Medulla oblongata (tissue), 1 donor: ENCODE measurements at regions not wholly inside any gene's neighbourhood (a gene's known extent, or its start where the extent isn't known, plus 50 kb on each side); places are given as distances from the start of the nearest gene placed in this dataset.

Experiments used
- DNase-seq: peaks from one replicate; pipeline ENCODE4 v3.0.0-alpha.2; 2015; ENCODE audit errors: extremely low spot score

DNA sequence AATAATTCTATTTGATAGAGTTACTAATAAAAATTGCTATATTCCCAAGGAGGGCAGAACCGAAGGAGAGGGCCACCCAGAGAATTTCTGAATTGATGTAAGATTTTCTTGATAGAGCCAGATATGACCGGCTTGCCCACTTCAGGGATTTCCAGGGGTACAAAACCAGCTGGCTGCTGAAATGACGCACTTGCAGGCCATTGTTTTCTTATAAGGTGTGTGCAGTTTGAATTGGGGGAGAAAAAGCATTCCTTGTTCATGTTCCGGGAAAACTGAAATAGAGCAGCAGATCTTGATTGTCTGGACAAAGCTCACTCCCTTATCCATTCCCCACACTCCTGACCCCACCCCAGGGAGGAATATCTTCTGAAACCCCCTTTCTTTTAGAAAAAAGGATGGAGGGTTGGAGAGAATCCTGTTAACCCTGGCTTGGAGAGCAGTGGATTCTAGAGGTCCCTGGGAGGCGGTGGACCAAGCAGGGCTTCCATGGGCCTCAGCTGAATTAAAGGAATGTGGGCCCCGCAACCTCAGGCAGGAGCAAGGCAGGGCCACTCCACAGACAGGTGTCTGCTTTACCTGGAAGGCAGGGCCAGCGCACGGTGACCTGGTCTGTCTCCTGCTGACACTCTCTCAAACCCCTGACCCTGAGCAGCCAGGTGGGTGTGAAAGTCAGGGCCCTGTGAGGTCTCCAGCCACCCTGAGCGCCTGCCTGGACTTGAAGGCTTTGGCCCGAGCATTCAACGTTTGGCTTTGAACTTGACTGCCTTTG, 96.4 kb downstream of the TMEM170B start:
- no peak for DNase-seq

DNA sequence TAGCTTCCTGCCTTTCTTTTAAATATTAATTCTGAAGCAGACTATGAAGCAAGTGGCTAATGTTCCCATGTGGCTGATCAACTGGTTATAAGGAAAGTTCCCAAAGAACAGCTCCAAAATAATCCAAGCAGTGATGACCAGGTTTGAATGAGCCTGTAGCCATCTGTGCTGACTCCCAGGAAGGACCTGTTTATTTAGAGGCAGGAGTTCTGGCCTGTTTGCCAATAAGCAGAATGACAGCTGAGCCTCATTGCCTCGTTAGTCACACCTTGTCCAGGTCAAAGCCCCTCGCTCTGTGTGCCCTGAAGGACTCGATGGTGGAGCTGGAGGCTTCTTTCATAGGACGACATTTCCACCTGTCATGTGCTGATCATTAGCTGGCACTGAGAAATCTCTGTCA, 97.4 kb downstream of the TMEM170B start:
- no peak for DNase-seq

GRCh38 chr6:11636121-11636520, 98.6 kb downstream of the TMEM170B start:
- DNase-seq: no peak

GRCh38 chr6:11637266-11637665, 99.7 kb downstream of the TMEM170B start:
- DNase-seq: no peak

DNA sequence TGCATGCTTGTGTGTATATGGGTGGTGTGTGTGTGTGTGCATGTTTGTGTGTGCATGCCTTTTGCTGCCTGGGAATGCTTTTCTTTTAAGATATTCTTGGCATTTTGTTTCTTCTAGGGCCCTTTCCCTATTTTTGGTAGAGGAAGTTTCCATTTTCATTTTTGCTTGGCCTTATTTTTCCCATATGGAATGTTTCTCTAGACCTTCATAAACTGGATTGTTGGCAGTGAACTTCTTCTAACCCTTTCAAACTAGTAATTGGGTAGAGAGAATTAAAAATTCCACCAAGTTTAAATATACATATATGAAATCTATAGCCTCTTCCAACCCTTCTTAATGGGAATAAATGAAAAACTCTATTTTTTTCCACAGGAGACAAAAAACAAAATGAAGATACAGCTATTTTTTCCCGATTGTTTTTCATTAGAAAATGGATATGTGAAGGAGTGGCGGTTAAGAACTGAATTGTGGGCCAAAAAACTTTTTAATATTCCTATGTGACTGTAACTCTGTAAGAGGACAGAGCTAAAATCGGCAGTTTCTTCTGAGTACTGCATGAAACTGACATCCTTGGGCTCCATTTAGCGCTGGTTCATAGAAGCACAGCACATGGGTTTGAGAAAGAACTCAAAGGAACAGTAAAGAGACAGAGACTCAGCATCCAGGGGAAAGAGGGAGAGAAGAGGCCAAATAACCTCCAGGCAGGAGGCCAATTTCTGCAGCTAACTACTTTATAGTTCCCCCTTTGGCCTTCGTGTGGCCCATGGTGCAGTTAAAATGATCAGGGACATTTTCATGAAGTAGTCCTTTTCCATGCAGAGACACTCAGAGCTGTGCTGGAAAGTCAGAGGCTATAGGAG, 102.1 kb downstream of the TMEM170B start:
- DNase-seq: no peak

- DNase-seq: no peak
Observed at GRCh38 chr6:11640486-11640885, 102.9 kb downstream of the TMEM170B start.

GRCh38 chr6:11644071-11644470, 106.5 kb downstream of the TMEM170B start:
- DNase-seq: no peak

DNA sequence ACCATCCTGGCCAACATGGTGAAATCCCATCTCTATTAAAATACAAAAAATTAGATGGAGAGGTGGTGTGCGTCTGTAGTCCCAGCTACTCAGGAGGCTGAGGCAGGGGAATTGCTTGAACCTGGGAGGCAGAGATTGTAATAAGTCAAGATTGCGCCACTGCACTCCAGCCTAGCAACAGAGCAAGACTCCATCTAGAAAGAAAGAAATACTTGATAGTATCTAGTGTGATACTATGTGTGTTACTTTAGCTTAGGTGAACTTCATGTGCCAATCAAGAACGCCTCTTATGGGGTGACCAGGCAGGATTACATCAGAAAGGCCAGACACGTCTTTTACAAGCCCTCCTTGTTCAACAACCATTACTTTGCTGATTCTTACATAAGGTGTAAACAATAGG, 107.1 kb downstream of the TMEM170B start:
- no peak for DNase-seq

GRCh38 chr6:11645016-11645415, 107.5 kb downstream of the TMEM170B start:
- no peak for DNase-seq

DNA sequence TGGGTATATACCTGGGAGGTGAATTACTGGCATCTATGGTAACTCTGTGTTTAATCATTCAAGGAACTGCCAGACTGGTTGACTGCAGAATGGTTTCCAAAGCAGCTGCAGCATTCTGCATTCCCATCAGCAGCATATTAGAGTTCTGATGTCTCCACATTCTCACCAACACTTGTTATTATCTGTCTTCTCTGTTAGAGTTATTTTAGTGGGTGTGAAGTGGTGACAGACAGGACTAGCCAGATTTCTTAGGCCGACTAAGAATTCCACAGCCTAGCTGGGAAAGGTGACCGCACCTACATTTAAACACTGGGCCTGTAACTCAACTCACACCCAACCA, 110.9 kb downstream of the TMEM170B start:
- no peak for DNase-seq

DNA sequence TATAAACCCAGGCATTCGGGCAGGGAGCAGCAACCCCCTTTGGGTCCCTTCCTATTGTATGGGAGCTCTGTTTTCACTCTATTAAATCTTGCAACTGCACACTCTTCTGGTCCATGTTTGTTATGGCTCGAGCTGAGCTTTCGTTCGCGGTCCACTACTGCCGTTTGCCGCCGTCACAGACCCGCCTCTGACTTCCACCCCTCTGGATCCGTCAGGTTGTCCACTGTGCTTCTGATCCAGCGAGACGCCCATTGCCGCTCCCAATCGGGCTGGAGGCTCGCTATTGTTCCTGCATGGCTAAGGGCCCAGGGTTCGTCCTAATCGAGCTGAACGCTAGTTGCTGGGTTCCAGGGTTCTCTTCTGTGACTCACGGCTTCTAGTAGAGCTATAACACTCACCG, 111.3 kb downstream of the TMEM170B start:
- no peak for DNase-seq

GRCh38 chr6:11650025-11650696, 112.6 kb downstream of the TMEM170B start:
- DNase-seq: no peak

DNA sequence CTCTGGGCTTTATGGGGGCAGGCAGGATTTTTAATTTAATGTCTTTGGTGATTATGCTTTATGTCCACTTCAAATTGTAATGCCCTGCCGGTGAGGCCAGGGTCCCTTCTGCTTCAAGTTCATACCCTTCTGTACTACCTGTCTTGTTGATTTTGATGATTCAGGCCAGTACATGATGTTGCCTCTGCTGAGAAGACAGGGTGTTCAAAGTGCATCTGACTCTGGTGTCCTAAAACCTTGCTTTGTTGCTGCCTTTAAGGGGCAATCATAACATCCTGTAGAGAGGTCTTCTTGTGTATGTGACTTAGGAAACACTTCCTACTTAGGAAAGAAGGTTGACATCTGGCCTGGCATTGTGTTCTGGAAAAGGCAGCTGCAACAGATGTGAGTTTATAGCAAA, 113.2 kb downstream of the TMEM170B start:
- no peak for DNase-seq

DNA sequence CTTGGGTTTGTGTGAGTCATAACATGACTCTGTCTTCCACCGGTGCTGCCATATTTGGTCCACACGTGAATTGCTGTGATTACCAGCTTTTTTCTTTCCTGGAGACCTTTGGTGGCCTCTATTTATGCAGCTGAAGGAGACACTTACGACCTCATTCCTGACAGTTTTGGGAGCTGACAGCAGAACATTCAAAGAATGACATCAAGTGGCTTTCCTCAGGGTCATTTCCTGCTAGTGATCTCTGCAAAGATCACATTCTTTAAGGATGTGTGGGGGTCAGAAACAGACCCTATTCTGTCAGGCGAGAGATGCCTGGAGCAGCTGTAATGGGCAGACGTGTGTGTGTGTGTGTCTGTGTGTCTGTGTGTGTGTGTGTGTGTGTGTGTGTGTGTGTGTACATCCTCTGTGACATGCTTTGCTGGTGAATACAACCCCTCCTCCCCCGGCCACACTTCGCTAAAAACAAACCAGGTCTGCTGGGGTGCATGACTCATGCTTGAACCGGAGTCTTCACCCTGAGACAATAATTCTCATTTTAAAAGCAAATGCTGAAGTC, 115.6 kb downstream of the TMEM170B start:
- no peak for DNase-seq

- no peak for DNase-seq
Observed at GRCh38 chr6:11654876-11655275, 117.3 kb downstream of the TMEM170B start.

- peak; percentile 30 for DNase-seq
Observed at GRCh38 chr6:11656491-11656890, 118.9 kb downstream of the TMEM170B start.

DNA sequence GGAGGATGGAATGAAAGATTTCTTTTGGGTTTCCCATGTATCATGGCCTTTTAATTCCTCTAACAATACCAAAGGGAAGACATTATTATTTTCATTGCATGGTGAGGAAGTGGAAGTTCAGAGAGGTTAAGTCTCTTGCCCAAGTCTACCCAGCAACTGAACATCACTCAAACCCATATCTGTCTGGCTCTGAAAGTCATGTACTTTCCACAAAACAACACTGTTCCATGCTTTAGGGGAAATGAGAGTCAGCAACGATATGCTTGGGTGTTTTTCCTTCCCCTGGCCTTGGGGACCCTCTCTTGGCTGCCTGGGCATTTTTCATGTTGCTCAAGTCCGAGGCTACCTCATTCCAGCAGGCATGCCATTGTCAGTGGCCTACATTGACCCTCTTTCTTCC, 118.8 kb downstream of the ADTRP start:
- DNase-seq: no peak

GRCh38 chr6:11662323-11662722, 116.3 kb downstream of the ADTRP start:
- no peak for DNase-seq

DNA sequence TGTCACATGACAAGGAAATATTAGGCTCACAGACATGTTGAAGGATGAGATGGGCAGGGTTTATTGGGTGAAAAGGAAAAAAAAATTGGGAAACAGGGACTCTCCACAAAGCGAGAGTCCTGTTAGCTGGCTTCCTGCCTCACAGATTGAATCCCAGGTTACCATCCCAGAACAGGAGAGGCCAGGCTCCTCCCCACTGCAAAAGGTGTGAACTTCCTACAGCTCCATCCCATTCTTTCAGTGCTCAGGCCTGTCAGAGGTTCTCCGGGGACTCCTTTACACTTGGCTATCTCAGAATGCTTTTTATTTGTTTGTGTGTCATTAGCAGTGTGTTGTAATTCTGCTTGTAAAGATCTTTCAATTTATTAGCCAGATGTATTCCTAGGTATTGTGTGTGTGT, 115.1 kb downstream of the ADTRP start:
- DNase-seq: no peak
